B cell (primary cell): ENCODE measurements at regions not wholly inside any gene's neighbourhood (a gene's known extent, or its start where the extent isn't known, plus 50 kb on each side); places are given as distances from the start of the nearest gene placed in this dataset.

Experiments
- ATAC-seq: fragments of 200-7000 bp; cut with Tn5 transposase; one replicate; pipeline ENCODE4 v1.10.0; 2021; ENCODE audit warnings: low read depth, mild to moderate bottlenecking, moderate number of reproducible peaks, moderate library complexity
- CTCF ChIA-PET: fragments of 350-600 bp; sonication (Branson Sonifier 250); formaldehyde crosslinking; loops from one replicate; lab custom pipeline; 2021; ENCODE audit warnings: antibody characterized with exemption, inconsistent platforms; lab: Charles Lee
- POLR2A ChIA-PET: fragments of 350-600 bp; sonication (Branson Sonifier 250); formaldehyde crosslinking; loops from one replicate; lab custom pipeline; 2021; ENCODE audit warnings: antibody characterized with exemption; lab: Charles Lee
- DNase-seq: peaks from one replicate; pipeline ENCODE4 v3.0.0; 2013
- H2AFZ ChIP-seq: 2 replicates; pipeline ENCODE4 v1.6.1; 2012; ENCODE audit warnings: mild to moderate bottlenecking, low read depth, low read length; ENCODE audit not compliant: insufficient read depth, poor library complexity, severe bottlenecking
- H3K27ac ChIP-seq, 2 donors: 1 replicate in 1 of 2; 2 replicates in 1 of 2; pipeline ENCODE4 v1.5.1; 2012 to 2013; ENCODE audit warnings: low read length in 2 of 2, mild to moderate bottlenecking in 2 of 2, moderate library complexity in 1 of 2
- H3K27me3 ChIP-seq, 4 experiments: fragments of 200-600 bp in 1 of 4; sonication (generic) in 1 of 4; replicated peaks in 1 of 4; 1 replicate in 2 of 4; 2 replicates in 2 of 4; pipeline versions ENCODE4 v1.6.1 to v1.7.0; 2013 to 2016; ENCODE audit warnings: low read length in 3 of 4, mild to moderate bottlenecking in 2 of 4, mixed read lengths in 1 of 4, moderate library complexity in 1 of 4; ENCODE audit not compliant: insufficient read depth in 4 of 4, control insufficient read depth in 3 of 4; ENCODE audit errors: control extremely low read depth in 1 of 4
- H3K36me3 ChIP-seq, 2 experiments: replicated peaks in 1 of 2; 1 replicate in 1 of 2; 2 replicates in 1 of 2; pipeline versions ENCODE4 v1.6.1 to v1.7.1; 2013; ENCODE audit warnings: low read length in 1 of 2; ENCODE audit not compliant: insufficient read depth in 2 of 2, control insufficient read depth in 1 of 2; ENCODE audit errors: control extremely low read depth in 1 of 2, extremely low read depth in 1 of 2
- H3K4me1 ChIP-seq, 2 donors: fragments of 200-600 bp in 1 of 2; sonication (generic) in 1 of 2; 1 replicate in 1 of 2; 2 replicates in 1 of 2; pipeline versions ENCODE4 v1.5.1 to v1.6.1; 2013 to 2017; ENCODE audit warnings: low read length in 2 of 2; ENCODE audit not compliant: control insufficient read depth in 2 of 2, insufficient read depth in 2 of 2
- H3K4me2 ChIP-seq: replicated peaks from 2 replicates; pipeline ENCODE3; 2012; ENCODE audit warnings: mild to moderate bottlenecking, low read depth, low read length; ENCODE audit not compliant: poor library complexity, severe bottlenecking
- H3K4me3 ChIP-seq, 5 experiments: fragments of 200-600 bp in 1 of 5; sonication (generic) in 1 of 5; 1 replicate in 3 of 5; 2 replicates in 2 of 5; pipeline versions ENCODE4 v1.5.1 to v1.7.0; 2011 to 2016; ENCODE audit warnings: low read length in 4 of 5, mild to moderate bottlenecking in 4 of 5, low read depth in 2 of 5, control low read depth in 1 of 5, moderate library complexity in 1 of 5; ENCODE audit not compliant: insufficient read depth in 1 of 5; ENCODE audit errors: control extremely low read depth in 1 of 5, extremely low read depth in 1 of 5
- H3K79me2 ChIP-seq: fragments of 200-600 bp; sonication (generic); one replicate; pipeline ENCODE4 v1.6.0; 2016; ENCODE audit warnings: low read length; ENCODE audit not compliant: control insufficient read depth, insufficient read depth
- H3K9ac ChIP-seq: fragments of 200-600 bp; sonication (generic); 2 replicates; pipeline ENCODE4 v1.6.1; 2017; ENCODE audit warnings: mild to moderate bottlenecking, low read length, moderate library complexity
- H3K9me3 ChIP-seq, 3 donors: one replicate each; pipeline versions ENCODE4 v1.6.1 to v1.7.1; 2013; ENCODE audit warnings: low read length in 2 of 3; ENCODE audit not compliant: control insufficient read depth in 2 of 3, insufficient read depth in 1 of 3; ENCODE audit errors: control extremely low read depth in 1 of 3
- H4K20me1 ChIP-seq: 2 replicates; pipeline ENCODE4 v1.6.0; 2012; ENCODE audit warnings: mild to moderate bottlenecking, low read length; ENCODE audit not compliant: insufficient read depth, control insufficient read depth, poor library complexity, severe bottlenecking
- H3K27ac Mint-ChIP-seq: one replicate; pipeline ENCODE4 v1.8.0; 2021; ENCODE audit warnings: mixed read lengths
- H3K27me3 Mint-ChIP-seq: one replicate; pipeline ENCODE4 v1.8.0; 2021; ENCODE audit warnings: mixed read lengths
- H3K4me1 Mint-ChIP-seq: one replicate; pipeline ENCODE4 v1.8.0; 2021; ENCODE audit warnings: mixed read lengths
- H3K4me3 Mint-ChIP-seq: one replicate; pipeline ENCODE4 v1.8.0; 2021; ENCODE audit warnings: mixed read lengths
- H3K9me3 Mint-ChIP-seq: one replicate; pipeline ENCODE4 v1.8.0; 2022; ENCODE audit warnings: mixed read lengths; ENCODE audit not compliant: insufficient read depth
- CTCF ChIP-seq: fragments of 200-600 bp; IDR thresholded peaks from one replicate; pipeline ENCODE4 v1.8.0; 2022; ENCODE audit warnings: antibody characterized with exemption, mild to moderate bottlenecking
- EZH2 ChIP-seq: IDR thresholded peaks from 2 replicates; pipeline ENCODE4 v1.6.1; 2012; ENCODE audit warnings: borderline replicate concordance, low read depth, mild to moderate bottlenecking, moderate library complexity, low read length; ENCODE audit not compliant: insufficient read depth, poor library complexity, severe bottlenecking
- WGBS: methylation state at CpG from one replicate; pipeline ENCODE4 v1.1.5; 2013; ENCODE audit warnings: missing lambda C conversion rate; ENCODE audit not compliant: insufficient coverage; 5-methylcytosine and 5-hydroxymethylcytosine counted together
- intact Hi-C: fragments of 100-400 bp; cut with micrococcal nuclease; formaldehyde crosslinking; loops from one replicate; pipeline ENCODE4 v1.10.0; 2022

GRCh38 chr11:69213964-69214363 is 58.2 kb downstream of the SMIM38 start:
- POLR2A ChIA-PET, result no interaction called here
- Histone ChIP-seq H3K27ac (no peak overlapping the region), H3K4me2 (no peak overlapping the region), H3K36me3 (no peaks in the 10 kb centered on the region), H3K9me3 (peaks cover 0 to 5% (median 0%) of the 10 kb centered on the region in 3 donors), H3K9ac (no peak overlapping the region), H3K79me2 (no peaks in the 10 kb centered on the region), H3K4me1 (peaks cover 0 to 4% of the 10 kb centered on the region in 2 donors), H4K20me1 (no peaks in the 10 kb centered on the region), H2AFZ (no peak overlapping the region), H3K27me3 (no peaks in the 10 kb centered on the region), H3K4me3 (no peak overlapping the region)
- intact Hi-C loops, result no loop called here
- H3K9me3 Mint-ChIP-seq, result no peaks in the 10 kb centered on the region
- no peak overlapping the region for H3K4me3 Mint-ChIP-seq
- H3K27ac Mint-ChIP-seq, result no peak overlapping the region
- H3K27me3 Mint-ChIP-seq, result peaks cover 15% of the 10 kb centered on the region
- H3K4me1 Mint-ChIP-seq, result peaks cover 5% of the 10 kb centered on the region
- CTCF ChIA-PET, result no interaction called here
- DNase-seq (no peak), ATAC-seq (no peak)
- WGBS, result 86% methylated on average over 1 of the region's 1 CpG
- TF ChIP-seq EZH2 (no peak), CTCF (no peak)

GRCh38 chr11:69215216-69215615 is 59.5 kb downstream of the SMIM38 start:
- H3K27me3 Mint-ChIP-seq, result peaks cover 15% of the 10 kb centered on the region
- H3K27ac Mint-ChIP-seq, result no peak overlapping the region

More at GRCh38 chr11:69215216-69215615, 59.5 kb downstream of the SMIM38 start:
- H3K27ac ChIP-seq, result no peak overlapping the region
- no peak overlapping the region for H3K4me3 ChIP-seq
- ChIA-PET POLR2A (no interaction called here), CTCF (no interaction called here)
- intact Hi-C loops, result no loop called here
- ATAC-seq (no peak), DNase-seq (no peak)
- no peak overlapping the region for H2AFZ ChIP-seq
- no peak overlapping the region for H3K4me2 ChIP-seq
- H3K4me3 Mint-ChIP-seq, result no peak overlapping the region
- no peaks in the 10 kb centered on the region for H3K27me3 ChIP-seq
- H3K79me2 ChIP-seq, result no peaks in the 10 kb centered on the region
- WGBS, result 100% methylated on average over 1 of the region's 1 CpG
- H3K9me3 ChIP-seq, result peaks cover 0 to 3% (median 0%) of the 10 kb centered on the region in 3 donors
- H4K20me1 ChIP-seq, result no peaks in the 10 kb centered on the region
- H3K9ac ChIP-seq, result no peak overlapping the region
- H3K9me3 Mint-ChIP-seq, result no peaks in the 10 kb centered on the region
- peaks cover 5% of the 10 kb centered on the region for H3K4me1 Mint-ChIP-seq
- peaks cover 0 to 4% of the 10 kb centered on the region in 2 donors for H3K4me1 ChIP-seq
- H3K36me3 ChIP-seq, result no peaks in the 10 kb centered on the region
- TF ChIP-seq CTCF (no peak), EZH2 (no peak)
